Hepatocyte (in vitro differentiated cells): ENCODE measurements at regions not wholly inside any gene's neighbourhood (a gene's known extent, or its start where the extent isn't known, plus 50 kb on each side); places are given as distances from the start of the nearest gene placed in this dataset.

ENCODE experiments used
- EZH2 ChIP-seq: fragments of 200-600 bp; sonication (generic); IDR thresholded peaks from 2 replicates; pipeline ENCODE4 v1.6.1; 2016; ENCODE audit warnings: antibody characterized with exemption, mild to moderate bottlenecking, borderline replicate concordance
- EZH2phosphoT487 ChIP-seq: fragments of 200-600 bp; sonication (generic); IDR thresholded peaks from one replicate; pipeline ENCODE4 v1.6.1; 2018; ENCODE audit warnings: antibody characterized with exemption, mild to moderate bottlenecking, low read depth, moderate library complexity; ENCODE audit not compliant: unreplicated experiment, severe bottlenecking
- TF ChIP-seq, protein P1 (sequence below): fragments of 200-600 bp; sonication (generic); IDR thresholded peaks from 2 replicates; pipeline ENCODE4 v1.5.1; 2016; ENCODE audit warnings: antibody characterized with exemption, mild to moderate bottlenecking; ENCODE audit not compliant: poor library complexity

GRCh38 chr4:138696058-138696457 is 319.5 kb upstream of the NOCT start:
- TF ChIP-seq, protein P1, sequence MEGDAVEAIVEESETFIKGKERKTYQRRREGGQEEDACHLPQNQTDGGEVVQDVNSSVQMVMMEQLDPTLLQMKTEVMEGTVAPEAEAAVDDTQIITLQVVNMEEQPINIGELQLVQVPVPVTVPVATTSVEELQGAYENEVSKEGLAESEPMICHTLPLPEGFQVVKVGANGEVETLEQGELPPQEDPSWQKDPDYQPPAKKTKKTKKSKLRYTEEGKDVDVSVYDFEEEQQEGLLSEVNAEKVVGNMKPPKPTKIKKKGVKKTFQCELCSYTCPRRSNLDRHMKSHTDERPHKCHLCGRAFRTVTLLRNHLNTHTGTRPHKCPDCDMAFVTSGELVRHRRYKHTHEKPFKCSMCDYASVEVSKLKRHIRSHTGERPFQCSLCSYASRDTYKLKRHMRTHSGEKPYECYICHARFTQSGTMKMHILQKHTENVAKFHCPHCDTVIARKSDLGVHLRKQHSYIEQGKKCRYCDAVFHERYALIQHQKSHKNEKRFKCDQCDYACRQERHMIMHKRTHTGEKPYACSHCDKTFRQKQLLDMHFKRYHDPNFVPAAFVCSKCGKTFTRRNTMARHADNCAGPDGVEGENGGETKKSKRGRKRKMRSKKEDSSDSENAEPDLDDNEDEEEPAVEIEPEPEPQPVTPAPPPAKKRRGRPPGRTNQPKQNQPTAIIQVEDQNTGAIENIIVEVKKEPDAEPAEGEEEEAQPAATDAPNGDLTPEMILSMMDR: no peak
- TF ChIP-seq EZH2: no peak
- TF ChIP-seq EZH2phosphoT487: no peak
